ENCODE measurements at regions not wholly inside any gene's neighbourhood (a gene's known extent, or its start where the extent isn't known, plus 50 kb on each side); places are given as distances from the start of the nearest gene placed in this dataset.

DNA sequence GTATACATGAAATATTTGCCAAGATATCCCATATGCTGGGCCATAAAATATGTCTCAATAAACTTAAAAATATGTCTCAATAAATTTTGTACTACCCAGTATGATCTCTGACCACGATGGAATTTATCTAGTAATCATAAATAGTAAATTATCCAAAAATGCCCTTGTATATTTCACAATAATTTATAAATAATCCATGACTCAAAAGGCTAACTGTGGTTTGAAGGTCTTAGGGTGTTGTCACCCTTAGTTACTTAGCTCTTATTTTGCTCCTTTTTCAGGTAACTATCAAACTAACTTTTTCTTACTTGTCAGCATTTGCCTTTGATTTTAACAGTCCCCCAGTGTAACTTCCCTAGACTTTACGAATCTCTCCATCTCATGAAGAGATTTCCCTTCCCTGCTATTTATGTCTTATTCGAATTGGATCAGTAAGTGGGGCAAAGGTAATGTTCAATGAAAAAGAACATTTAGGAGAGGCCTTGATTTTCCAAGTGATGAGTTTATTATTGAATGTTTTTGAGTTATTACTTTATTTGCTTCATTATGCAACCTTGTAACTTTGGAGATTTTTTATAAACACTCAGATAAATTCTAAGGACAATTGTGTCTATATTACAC lies 109.0 kb upstream of the THBS2 start:
- TF ChIP-seq EP300 (IDR thresholded peaks at IDR 0.05; ENCODE audit: borderline replicate concordance) (no peak), CEBPB (IDR thresholded peaks at IDR 0.05) (no peak), NFIC (IDR thresholded peaks at IDR 0.05) (no peak), CREB1 (IDR thresholded peaks at IDR 0.05; ENCODE audit: low read depth) (no peak), YY1 (IDR thresholded peaks at IDR 0.05; ENCODE audit: low read depth) (no peak), TAF1 (IDR thresholded peaks at IDR 0.05; ENCODE audit: low read depth) (no peak)
- TF ChIP-seq, protein P1, sequence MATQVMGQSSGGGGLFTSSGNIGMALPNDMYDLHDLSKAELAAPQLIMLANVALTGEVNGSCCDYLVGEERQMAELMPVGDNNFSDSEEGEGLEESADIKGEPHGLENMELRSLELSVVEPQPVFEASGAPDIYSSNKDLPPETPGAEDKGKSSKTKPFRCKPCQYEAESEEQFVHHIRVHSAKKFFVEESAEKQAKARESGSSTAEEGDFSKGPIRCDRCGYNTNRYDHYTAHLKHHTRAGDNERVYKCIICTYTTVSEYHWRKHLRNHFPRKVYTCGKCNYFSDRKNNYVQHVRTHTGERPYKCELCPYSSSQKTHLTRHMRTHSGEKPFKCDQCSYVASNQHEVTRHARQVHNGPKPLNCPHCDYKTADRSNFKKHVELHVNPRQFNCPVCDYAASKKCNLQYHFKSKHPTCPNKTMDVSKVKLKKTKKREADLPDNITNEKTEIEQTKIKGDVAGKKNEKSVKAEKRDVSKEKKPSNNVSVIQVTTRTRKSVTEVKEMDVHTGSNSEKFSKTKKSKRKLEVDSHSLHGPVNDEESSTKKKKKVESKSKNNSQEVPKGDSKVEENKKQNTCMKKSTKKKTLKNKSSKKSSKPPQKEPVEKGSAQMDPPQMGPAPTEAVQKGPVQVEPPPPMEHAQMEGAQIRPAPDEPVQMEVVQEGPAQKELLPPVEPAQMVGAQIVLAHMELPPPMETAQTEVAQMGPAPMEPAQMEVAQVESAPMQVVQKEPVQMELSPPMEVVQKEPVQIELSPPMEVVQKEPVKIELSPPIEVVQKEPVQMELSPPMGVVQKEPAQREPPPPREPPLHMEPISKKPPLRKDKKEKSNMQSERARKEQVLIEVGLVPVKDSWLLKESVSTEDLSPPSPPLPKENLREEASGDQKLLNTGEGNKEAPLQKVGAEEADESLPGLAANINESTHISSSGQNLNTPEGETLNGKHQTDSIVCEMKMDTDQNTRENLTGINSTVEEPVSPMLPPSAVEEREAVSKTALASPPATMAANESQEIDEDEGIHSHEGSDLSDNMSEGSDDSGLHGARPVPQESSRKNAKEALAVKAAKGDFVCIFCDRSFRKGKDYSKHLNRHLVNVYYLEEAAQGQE (IDR thresholded peaks at IDR 0.05; ENCODE audit: low read depth), result no peak
- TF ChIP-seq, protein P2, sequence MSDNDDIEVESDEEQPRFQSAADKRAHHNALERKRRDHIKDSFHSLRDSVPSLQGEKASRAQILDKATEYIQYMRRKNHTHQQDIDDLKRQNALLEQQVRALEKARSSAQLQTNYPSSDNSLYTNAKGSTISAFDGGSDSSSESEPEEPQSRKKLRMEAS (IDR thresholded peaks at IDR 0.05), result no peak
